NCI-H146 treated with DMSO at 0.1 percent for 48 hours (cell line): ENCODE measurements at regions not wholly inside any gene's neighbourhood (a gene's known extent, or its start where the extent isn't known, plus 50 kb on each side); places are given as distances from the start of the nearest gene placed in this dataset.
"Not testable (repeated sequence)": the region's sequence is repeated elsewhere in the genome, so short reads cannot be mapped to it uniquely, and the experiment has no call there.

ENCODE experiments used
- DNase-seq: peaks from one replicate; lab custom pipeline; 2025; ENCODE audit not compliant: unreplicated experiment; lab: John Stamatoyannopoulos, UW

GRCh38 chr4:60923075-60923474, 277.1 kb upstream of the ADGRL3 start:
- DNase-seq, result peak; percentile 97

GRCh38 chr4:60926624-60927023, 273.5 kb upstream of the ADGRL3 start:
- no peak for DNase-seq

- no peak for DNase-seq
Observed at GRCh38 chr4:60930866-60931265, 269.3 kb upstream of the ADGRL3 start.

- DNase-seq, result peak; percentile 68
Observed at GRCh38 chr4:60934566-60935295, 265.4 kb upstream of the ADGRL3 start.

- no peak for DNase-seq
Observed at GRCh38 chr4:60938181-60938580, 261.9 kb upstream of the ADGRL3 start.

GRCh38 chr4:60938621-60939020, 261.5 kb upstream of the ADGRL3 start:
- DNase-seq, result no peak

GRCh38 chr4:60944060-60944459, 256.1 kb upstream of the ADGRL3 start:
- peak; percentile 40 for DNase-seq

GRCh38 chr4:60945641-60946040, 254.5 kb upstream of the ADGRL3 start:
- DNase-seq, result no peak

- no peak for DNase-seq
Observed at GRCh38 chr4:60948008-60948407, 252.1 kb upstream of the ADGRL3 start.

GRCh38 chr4:60952921-60953320, 247.2 kb upstream of the ADGRL3 start:
- no peak for DNase-seq

- no peak for DNase-seq
Observed at GRCh38 chr4:60953826-60954225, 246.3 kb upstream of the ADGRL3 start.

- DNase-seq, result peak; percentile 27
Observed at GRCh38 chr4:60962286-60962685, 237.8 kb upstream of the ADGRL3 start.

GRCh38 chr4:60981534-60981933, 218.6 kb upstream of the ADGRL3 start:
- DNase-seq, result no peak

- no peak for DNase-seq
Observed at GRCh38 chr4:60989141-60989540, 211.0 kb upstream of the ADGRL3 start.

GRCh38 chr4:60992037-60992436, 208.1 kb upstream of the ADGRL3 start:
- no peak for DNase-seq

GRCh38 chr4:61003301-61003700, 196.8 kb upstream of the ADGRL3 start:
- no peak for DNase-seq

- no peak for DNase-seq
Observed at GRCh38 chr4:61004651-61005170, 195.4 kb upstream of the ADGRL3 start.

- no peak for DNase-seq
Observed at GRCh38 chr4:61011051-61011450, 189.1 kb upstream of the ADGRL3 start.

- not testable (repeated sequence) for DNase-seq
Observed at GRCh38 chr4:61011936-61012335, 188.2 kb upstream of the ADGRL3 start.

GRCh38 chr4:61024610-61025009, 175.5 kb upstream of the ADGRL3 start:
- no peak for DNase-seq

- DNase-seq, result no peak
Observed at GRCh38 chr4:61027939-61028338, 172.2 kb upstream of the ADGRL3 start.

GRCh38 chr4:61036071-61036684, 163.9 kb upstream of the ADGRL3 start:
- no peak for DNase-seq

GRCh38 chr4:61041527-61041926, 158.6 kb upstream of the ADGRL3 start:
- DNase-seq, result no peak
